Endothelial cell of umbilical vein (primary cell): ENCODE measurements at regions not wholly inside any gene's neighbourhood (a gene's known extent, or its start where the extent isn't known, plus 50 kb on each side); places are given as distances from the start of the nearest gene placed in this dataset.

Source experiments
- CTCF ChIP-seq, 2 donors: IDR thresholded peaks; 1 replicate in 1 of 2; 2 replicates in 1 of 2; pipeline ENCODE4 v1.5.1; 2011; ENCODE audit warnings: low read length in 2 of 2, mild to moderate bottlenecking in 2 of 2, moderate library complexity in 2 of 2, control low read depth in 1 of 2, inconsistent platforms in 1 of 2, low read depth in 1 of 2; ENCODE audit not compliant: insufficient read depth in 1 of 2; ENCODE audit errors: extremely low read depth in 1 of 2
- POLR2A ChIP-seq: IDR thresholded peaks from 2 replicates; pipeline ENCODE4 v1.6.1; 2012; ENCODE audit warnings: low read depth, mild to moderate bottlenecking, control low read depth, low read length

- TF ChIP-seq POLR2A (no peak), CTCF (IDR thresholded peaks at IDR 0.05; ENCODE audit: extremely low read depth in 1 of 2, insufficient read depth in 1 of 2, low read depth in 1 of 2, low read length in 2 of 2) (no peak)
These were observed 173.0 kb downstream of the BCL11A start for GRCh38 chr2:60380411-60380810.
